Calu3 (cell line): ENCODE measurements at regions not wholly inside any gene's neighbourhood (a gene's known extent, or its start where the extent isn't known, plus 50 kb on each side); places are given as distances from the start of the nearest gene placed in this dataset.

Experiments used
- BruUV-seq: library from RNA; stranded (reverse); fragments of 400-500 nt; replicated peaks from 2 replicates; lab custom pipeline; 2021; lab: Mats Ljungman, UMichigan
- CTCF ChIA-PET: fragments of 300-600 bp; sonication (Branson Sonifier 250); formaldehyde crosslinking; loops from one replicate; lab custom pipeline; 2022; ENCODE audit warnings: antibody characterized with exemption; lab: Charles Lee
- DNase-seq: peaks from one replicate; pipeline ENCODE4 v3.0.0; 2022
- H3K27ac Mint-ChIP-seq: one replicate; pipeline ENCODE4 v1.8.0; 2022; ENCODE audit warnings: mixed read lengths; ENCODE audit not compliant: unreplicated experiment
- H3K27me3 Mint-ChIP-seq: one replicate; pipeline ENCODE4 v1.8.0; 2022; ENCODE audit warnings: mixed read lengths; ENCODE audit not compliant: unreplicated experiment
- H3K36me3 Mint-ChIP-seq: one replicate; pipeline ENCODE4 v1.8.0; 2022; ENCODE audit warnings: mild to moderate bottlenecking, moderate library complexity, mixed read lengths; ENCODE audit not compliant: insufficient read depth, unreplicated experiment
- H3K4me1 Mint-ChIP-seq: one replicate; pipeline ENCODE4 v1.8.0; 2022; ENCODE audit warnings: mild to moderate bottlenecking, low read depth, mixed read lengths; ENCODE audit not compliant: unreplicated experiment
- H3K4me3 Mint-ChIP-seq: one replicate; pipeline ENCODE4 v1.8.0; 2022; ENCODE audit warnings: mild to moderate bottlenecking, low read depth, moderate library complexity, mixed read lengths; ENCODE audit not compliant: unreplicated experiment
- H3K9me3 Mint-ChIP-seq: one replicate; pipeline ENCODE4 v1.8.0; 2022; ENCODE audit warnings: low read depth, mixed read lengths; ENCODE audit not compliant: unreplicated experiment
- intact Hi-C: fragments of 100-400 bp; cut with micrococcal nuclease; formaldehyde crosslinking; loops from one replicate; pipeline ENCODE4 v1.10.0; 2022; ENCODE audit not compliant: unreplicated experiment
- TF ChIP-seq, protein P1 (sequence below): fragments of 200-600 bp; IDR thresholded peaks from one replicate; pipeline ENCODE4 v1.8.0; 2022; ENCODE audit warnings: antibody characterized with exemption; ENCODE audit not compliant: unreplicated experiment

DNA sequence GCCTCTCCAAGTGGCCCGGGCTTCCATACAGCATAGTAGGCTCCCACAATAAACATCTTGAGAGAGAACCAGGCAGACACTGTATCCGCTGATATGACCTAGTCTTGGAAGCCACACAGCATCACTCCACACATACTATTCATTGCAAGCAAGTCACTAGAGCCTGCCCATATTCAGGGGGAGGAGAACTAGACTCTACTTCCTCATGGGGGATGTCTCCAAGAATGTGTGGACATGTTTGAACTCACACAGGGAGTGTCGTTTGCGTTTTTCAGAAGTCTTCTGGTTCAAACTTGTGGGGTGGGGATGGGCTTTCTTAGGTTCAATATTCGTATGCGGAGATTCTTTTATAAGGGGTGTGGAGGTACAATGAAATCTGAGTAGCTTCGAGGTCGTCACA lies 232.6 kb upstream of the HABP2 start:
- Mint-ChIP-seq H3K4me3 (no peak overlapping the region), H3K27ac (no peak overlapping the region), H3K4me1 (no peaks in the 10 kb centered on the region), H3K9me3 (no peaks in the 10 kb centered on the region), H3K27me3 (peaks cover 71% of the 10 kb centered on the region), H3K36me3 (no peaks in the 10 kb centered on the region)
- BruUV-seq, result no TSS peak
- TF ChIP-seq, protein P1, sequence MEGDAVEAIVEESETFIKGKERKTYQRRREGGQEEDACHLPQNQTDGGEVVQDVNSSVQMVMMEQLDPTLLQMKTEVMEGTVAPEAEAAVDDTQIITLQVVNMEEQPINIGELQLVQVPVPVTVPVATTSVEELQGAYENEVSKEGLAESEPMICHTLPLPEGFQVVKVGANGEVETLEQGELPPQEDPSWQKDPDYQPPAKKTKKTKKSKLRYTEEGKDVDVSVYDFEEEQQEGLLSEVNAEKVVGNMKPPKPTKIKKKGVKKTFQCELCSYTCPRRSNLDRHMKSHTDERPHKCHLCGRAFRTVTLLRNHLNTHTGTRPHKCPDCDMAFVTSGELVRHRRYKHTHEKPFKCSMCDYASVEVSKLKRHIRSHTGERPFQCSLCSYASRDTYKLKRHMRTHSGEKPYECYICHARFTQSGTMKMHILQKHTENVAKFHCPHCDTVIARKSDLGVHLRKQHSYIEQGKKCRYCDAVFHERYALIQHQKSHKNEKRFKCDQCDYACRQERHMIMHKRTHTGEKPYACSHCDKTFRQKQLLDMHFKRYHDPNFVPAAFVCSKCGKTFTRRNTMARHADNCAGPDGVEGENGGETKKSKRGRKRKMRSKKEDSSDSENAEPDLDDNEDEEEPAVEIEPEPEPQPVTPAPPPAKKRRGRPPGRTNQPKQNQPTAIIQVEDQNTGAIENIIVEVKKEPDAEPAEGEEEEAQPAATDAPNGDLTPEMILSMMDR, result no peak
- CTCF ChIA-PET, result no interaction called here
- no peak for DNase-seq
- intact Hi-C loops, result no loop called here

DNA sequence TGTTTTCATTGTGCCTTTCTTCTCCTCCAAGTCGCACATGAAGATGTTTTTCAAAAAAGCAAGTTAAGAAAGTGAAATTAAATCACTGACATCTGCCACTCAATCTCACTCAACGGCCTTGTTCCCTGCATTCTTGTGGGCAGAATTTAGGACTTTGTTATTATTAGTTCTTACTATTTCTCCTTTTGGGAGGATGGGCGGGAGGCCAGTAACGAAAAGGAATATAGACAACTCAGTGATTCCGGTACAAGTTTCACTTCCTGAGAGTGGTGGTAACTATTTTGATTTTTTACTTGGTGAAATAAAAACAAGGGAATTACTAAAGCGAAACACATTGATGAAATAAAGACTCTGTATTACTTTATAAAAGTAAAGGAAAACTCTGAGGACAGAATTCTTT lies 231.9 kb upstream of the HABP2 start:
- no peak for DNase-seq
- intact Hi-C loops, result no loop called here
- no TSS peak for BruUV-seq
- CTCF ChIA-PET, result no interaction called here
- Mint-ChIP-seq H3K27me3 (peaks cover 67% of the 10 kb centered on the region), H3K4me3 (no peak overlapping the region), H3K9me3 (no peaks in the 10 kb centered on the region), H3K4me1 (no peaks in the 10 kb centered on the region), H3K27ac (no peak overlapping the region), H3K36me3 (no peaks in the 10 kb centered on the region)
- TF ChIP-seq, protein P1, result no peak

DNA sequence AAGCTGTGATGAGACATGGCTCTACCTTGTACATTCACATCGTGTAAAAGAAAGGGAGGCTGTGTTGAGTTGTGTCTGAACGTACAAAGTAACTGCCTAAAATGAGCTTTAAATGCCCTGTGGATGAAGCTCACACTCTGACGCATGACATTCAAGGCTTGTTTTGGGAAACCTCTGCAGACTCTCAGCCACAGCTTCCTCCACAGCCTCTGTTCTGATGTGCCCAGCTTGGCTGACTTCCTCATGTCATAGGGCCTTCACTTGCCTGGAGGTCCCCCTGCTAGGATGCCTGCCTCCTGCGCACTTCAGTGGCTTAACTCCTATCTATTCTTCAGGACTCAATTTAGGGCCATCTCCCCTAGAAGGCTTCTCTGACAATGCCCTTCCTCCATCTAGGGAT lies 230.0 kb upstream of the HABP2 start:
- no TSS peak for BruUV-seq
- Mint-ChIP-seq H3K9me3 (no peaks in the 10 kb centered on the region), H3K4me1 (no peaks in the 10 kb centered on the region), H3K4me3 (no peak overlapping the region), H3K27me3 (peaks cover 48% of the 10 kb centered on the region), H3K36me3 (no peaks in the 10 kb centered on the region), H3K27ac (no peak overlapping the region)
- TF ChIP-seq, protein P1, result no peak
- CTCF ChIA-PET, result no interaction called here
- intact Hi-C loops, result no loop called here
- no peak for DNase-seq

DNA sequence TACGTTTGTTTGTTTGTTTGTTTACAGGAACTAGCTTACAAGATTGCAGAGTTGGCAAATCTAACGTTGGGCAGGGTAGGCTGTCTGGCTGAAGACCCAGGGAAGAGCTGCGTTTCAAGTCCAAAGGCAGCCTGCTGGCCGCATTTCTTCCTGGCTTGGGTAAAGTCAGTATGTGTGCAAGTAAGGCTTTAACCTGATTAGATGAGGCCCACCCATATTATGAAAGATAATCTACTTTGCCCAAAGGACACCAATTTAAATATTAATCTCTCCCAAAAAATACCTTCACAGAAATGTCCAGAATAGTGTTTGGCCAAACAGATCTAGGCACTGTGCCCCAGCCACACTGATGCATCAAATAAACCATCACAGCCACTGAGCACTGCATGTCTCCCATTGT lies 228.9 kb upstream of the HABP2 start:
- intact Hi-C loops, result no loop called here
- no peaks in the 10 kb centered on the region for H3K36me3 Mint-ChIP-seq
- no peak for DNase-seq
- H3K27me3 Mint-ChIP-seq, result peaks cover 41% of the 10 kb centered on the region
- no peaks in the 10 kb centered on the region for H3K9me3 Mint-ChIP-seq
- no TSS peak for BruUV-seq
- no peak overlapping the region for H3K27ac Mint-ChIP-seq
- CTCF ChIA-PET, result no interaction called here
- no peaks in the 10 kb centered on the region for H3K4me1 Mint-ChIP-seq
- H3K4me3 Mint-ChIP-seq, result no peak overlapping the region
- TF ChIP-seq, protein P1, result no peak
